Left ventricle myocardium inferior (tissue), 1 donor: ENCODE measurements at regions not wholly inside any gene's neighbourhood (a gene's known extent, or its start where the extent isn't known, plus 50 kb on each side); places are given as distances from the start of the nearest gene placed in this dataset.
"Not testable (repeated sequence)": the region's sequence is repeated elsewhere in the genome, so short reads cannot be mapped to it uniquely, and the experiment has no call there.

Experiments used
- DNase-seq: peaks from one replicate; pipeline ENCODE4 v3.0.0-alpha.2; 2020
- H3K27ac ChIP-seq: fragments of 200-600 bp; replicated peaks from 2 replicates; pipeline ENCODE4 v1.8.0; 2021
- H3K27me3 ChIP-seq: fragments of 200-600 bp; 2 replicates; pipeline ENCODE4 v1.8.0; 2021; ENCODE audit warnings: low read depth
- H3K36me3 ChIP-seq: fragments of 200-600 bp; 2 replicates; pipeline ENCODE4 v1.8.0; 2021
- H3K4me1 ChIP-seq: fragments of 200-600 bp; 2 replicates; pipeline ENCODE4 v1.8.0; 2021
- H3K4me3 ChIP-seq: fragments of 200-600 bp; 2 replicates; pipeline ENCODE4 v1.8.0; 2021; ENCODE audit warnings: mild to moderate bottlenecking, moderate library complexity
- H3K9me3 ChIP-seq: fragments of 200-600 bp; replicated peaks from 2 replicates; pipeline ENCODE4 v1.8.0; 2021
- intact Hi-C: fragments of 100-400 bp; cut with micrococcal nuclease; formaldehyde crosslinking; loops from one replicate; pipeline ENCODE4 v1.11.0; 2022
- TF ChIP-seq, protein P1 (sequence below): fragments of 200-600 bp; IDR thresholded peaks from 2 replicates; pipeline ENCODE4 v1.8.0; 2021; ENCODE audit warnings: antibody characterized with exemption, mild to moderate bottlenecking, borderline replicate concordance
- donor health status: DM: no; HTN: yes; CAD: no; lungs with severe emphysema.

DNA sequence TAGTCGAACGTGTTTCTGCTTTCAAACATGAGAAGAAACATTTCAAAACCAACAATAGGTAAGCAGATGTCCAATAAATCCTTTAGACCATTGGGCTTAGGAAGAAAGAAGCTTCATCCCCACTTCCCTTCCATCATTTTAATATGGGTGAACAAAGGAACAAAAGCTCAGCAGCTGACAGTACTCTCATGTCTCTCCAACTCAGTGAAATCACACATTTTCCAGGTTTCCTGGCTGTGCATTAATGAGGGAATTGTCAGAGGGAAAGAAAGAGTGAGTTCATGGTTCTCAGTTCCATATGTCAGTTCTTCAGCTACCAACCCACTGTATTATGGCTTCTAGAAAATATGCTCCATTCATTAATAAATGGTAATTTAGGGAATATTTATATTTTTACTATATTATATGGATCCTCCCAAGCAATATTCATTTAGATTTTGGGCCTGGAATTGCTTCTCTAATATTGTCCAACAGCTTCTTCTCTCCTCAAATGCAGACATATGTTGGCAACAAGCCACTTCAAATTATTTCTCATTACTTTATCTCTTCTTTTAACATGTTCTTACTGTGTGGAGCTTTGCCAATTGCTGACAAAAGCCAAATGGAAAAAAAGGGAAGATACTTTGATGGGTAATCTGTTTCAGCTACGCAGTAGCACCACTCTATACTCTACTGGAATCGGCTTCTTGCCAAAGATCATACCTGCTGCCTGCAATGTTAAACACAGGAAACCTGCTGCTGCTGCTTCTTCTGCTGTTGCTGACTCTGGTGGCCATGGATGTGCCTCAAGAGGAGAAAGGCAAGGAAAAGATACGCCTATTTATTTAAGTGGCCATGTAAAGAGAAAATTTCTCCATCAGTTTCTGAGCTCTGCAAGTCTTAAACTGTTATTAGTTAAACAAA lies 1757.6 kb downstream of the ARAP2 start:
- Histone ChIP-seq H3K4me1 (no peaks in the 10 kb centered on the region), H3K27ac (no peak overlapping the region), H3K27me3 (no peaks in the 10 kb centered on the region), H3K36me3 (no peaks in the 10 kb centered on the region), H3K4me3 (no peak overlapping the region), H3K9me3 (no peaks in the 10 kb centered on the region)
- TF ChIP-seq, protein P1, sequence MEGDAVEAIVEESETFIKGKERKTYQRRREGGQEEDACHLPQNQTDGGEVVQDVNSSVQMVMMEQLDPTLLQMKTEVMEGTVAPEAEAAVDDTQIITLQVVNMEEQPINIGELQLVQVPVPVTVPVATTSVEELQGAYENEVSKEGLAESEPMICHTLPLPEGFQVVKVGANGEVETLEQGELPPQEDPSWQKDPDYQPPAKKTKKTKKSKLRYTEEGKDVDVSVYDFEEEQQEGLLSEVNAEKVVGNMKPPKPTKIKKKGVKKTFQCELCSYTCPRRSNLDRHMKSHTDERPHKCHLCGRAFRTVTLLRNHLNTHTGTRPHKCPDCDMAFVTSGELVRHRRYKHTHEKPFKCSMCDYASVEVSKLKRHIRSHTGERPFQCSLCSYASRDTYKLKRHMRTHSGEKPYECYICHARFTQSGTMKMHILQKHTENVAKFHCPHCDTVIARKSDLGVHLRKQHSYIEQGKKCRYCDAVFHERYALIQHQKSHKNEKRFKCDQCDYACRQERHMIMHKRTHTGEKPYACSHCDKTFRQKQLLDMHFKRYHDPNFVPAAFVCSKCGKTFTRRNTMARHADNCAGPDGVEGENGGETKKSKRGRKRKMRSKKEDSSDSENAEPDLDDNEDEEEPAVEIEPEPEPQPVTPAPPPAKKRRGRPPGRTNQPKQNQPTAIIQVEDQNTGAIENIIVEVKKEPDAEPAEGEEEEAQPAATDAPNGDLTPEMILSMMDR = no peak
- DNase-seq = no peak
- intact Hi-C loops = no loop called here

DNA sequence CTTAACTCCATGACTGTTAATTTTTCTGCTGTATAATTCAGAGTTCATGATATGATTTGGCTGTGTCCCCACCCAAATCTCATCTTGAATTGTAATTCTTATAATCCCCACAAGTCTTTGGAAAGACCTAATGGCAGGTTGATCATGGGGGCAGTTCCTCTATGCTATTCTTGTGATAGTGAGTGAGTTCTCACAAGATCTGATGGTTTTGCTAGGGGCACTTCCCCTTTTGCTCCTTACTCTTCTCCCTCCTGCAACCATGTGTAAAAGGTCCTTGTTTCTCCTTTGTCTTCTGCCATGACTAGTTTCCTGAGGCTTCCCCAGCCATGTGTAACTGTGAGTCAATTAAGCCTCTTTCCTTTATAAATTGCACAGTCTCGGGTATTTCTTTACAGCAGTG lies 1751.9 kb downstream of the ARAP2 start:
- no peak for DNase-seq
- no peak overlapping the region for H3K27ac ChIP-seq
- H3K4me3 ChIP-seq = no peak overlapping the region
- H3K36me3 ChIP-seq = no peaks in the 10 kb centered on the region
- H3K9me3 ChIP-seq = no peaks in the 10 kb centered on the region
- intact Hi-C loops = no loop called here
- H3K4me1 ChIP-seq = no peaks in the 10 kb centered on the region
- TF ChIP-seq, protein P1 = no peak
- H3K27me3 ChIP-seq = no peaks in the 10 kb centered on the region

DNA sequence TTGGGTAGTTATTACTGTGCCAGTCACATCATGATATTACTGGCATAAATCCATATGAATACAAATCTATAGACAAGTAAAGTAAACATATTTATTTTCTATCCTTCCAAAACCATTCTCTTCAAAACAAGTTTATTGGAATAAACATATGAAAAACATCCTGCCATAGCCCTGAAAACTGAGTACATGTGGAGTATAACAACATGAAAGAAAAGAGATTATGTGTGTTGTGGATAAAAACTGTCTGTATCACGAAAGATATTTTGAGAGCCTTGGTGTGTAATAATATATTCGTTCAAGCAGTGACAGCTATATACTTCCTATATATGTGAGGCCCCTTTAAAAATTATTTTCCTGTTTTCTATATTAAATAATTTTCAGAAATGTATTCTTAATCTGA lies 1742.2 kb downstream of the ARAP2 start:
- Histone ChIP-seq H3K27ac (no peak overlapping the region), H3K9me3 (peaks cover 7% of the 10 kb centered on the region), H3K4me3 (no peak overlapping the region), H3K27me3 (no peaks in the 10 kb centered on the region), H3K4me1 (no peaks in the 10 kb centered on the region), H3K36me3 (no peaks in the 10 kb centered on the region)
- TF ChIP-seq, protein P1 = no peak
- intact Hi-C loops = no loop called here
- DNase-seq = no peak

DNA sequence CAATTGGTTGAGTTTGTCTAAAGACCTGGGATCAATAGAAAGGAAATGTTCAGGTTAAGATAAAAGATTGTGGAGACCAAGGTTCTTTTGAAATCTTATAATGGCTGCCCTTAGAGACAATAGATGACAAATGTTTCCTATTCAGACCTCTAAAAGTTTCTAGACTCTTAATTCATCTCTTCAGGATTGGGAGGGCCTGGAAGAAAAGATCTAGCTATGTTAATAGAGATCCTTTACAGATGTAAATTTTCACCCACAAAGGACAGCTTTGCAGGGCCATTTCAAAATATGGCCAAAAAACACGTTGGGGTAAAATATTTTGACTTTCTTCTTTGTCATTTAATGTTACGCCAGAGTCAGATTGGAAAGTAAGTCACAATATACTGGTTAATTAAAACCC lies 1739.6 kb downstream of the ARAP2 start:
- H3K4me3 ChIP-seq, H3K27me3 ChIP-seq, H3K36me3 ChIP-seq, H3K4me1 ChIP-seq, H3K9me3 ChIP-seq, DNase-seq, intact Hi-C loops, H3K27ac ChIP-seq: not testable (repeated sequence)

DNA sequence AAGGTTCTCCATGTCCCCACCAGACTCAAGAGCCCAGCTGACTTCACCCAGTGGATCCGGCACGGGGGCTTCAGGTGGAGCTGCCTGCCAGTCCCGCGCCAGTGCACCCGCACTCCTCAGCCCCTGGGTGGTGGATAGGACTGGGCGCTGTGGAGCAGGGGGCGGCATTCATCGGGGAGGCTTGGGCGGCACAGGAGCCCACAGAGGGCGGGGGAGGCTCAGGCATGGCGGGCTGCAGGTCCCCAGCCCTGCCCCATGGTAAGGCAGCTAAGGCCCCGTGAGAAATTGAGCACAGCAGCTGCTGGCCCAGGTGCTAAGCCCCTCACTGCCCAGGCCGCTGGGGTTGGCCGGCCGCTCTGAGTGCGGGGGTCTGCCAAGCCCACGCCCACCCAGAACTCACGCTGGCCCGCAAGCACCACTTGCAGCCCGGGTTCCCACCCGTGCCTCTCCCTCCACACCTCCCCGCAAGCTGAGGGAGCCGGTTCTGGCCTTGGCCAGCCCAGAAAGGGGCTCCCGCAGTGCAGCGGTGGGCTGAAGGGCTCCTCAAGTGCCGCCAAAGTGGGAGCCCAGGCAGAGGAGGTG lies 1737.7 kb downstream of the ARAP2 start:
- H3K27me3 ChIP-seq, H3K4me1 ChIP-seq, DNase-seq, intact Hi-C loops, H3K27ac ChIP-seq, H3K4me3 ChIP-seq, H3K36me3 ChIP-seq: not testable (repeated sequence)
- peaks cover 12% of the 10 kb centered on the region for H3K9me3 ChIP-seq

DNA sequence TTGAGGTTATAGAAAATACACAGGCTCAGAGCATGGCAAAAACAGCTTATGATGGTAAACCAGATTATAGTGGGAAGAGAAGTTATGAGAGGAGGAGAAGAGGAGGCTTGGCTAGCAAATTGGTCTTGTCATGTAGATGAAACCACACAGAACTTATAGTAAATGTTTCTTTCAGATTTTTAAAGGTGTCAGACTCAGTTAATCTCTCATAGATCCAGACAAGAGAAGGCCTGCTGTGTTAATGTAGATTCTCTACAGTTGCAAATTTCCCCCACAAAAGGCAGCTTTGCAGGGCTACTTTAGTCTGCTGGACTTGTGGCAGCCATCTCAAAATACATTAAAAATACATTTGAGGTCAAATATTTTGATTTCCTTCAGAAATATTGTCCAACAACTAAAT lies 1731.7 kb downstream of the ARAP2 start:
- no peak overlapping the region for H3K27ac ChIP-seq
- H3K4me3 ChIP-seq = no peak overlapping the region
- DNase-seq = no peak
- H3K4me1 ChIP-seq = no peaks in the 10 kb centered on the region
- intact Hi-C loops = no loop called here
- peaks cover 25% of the 10 kb centered on the region for H3K9me3 ChIP-seq
- H3K36me3 ChIP-seq = no peaks in the 10 kb centered on the region
- TF ChIP-seq, protein P1 = no peak
- H3K27me3 ChIP-seq = no peaks in the 10 kb centered on the region
